NCI-H2196 treated with DMSO at 0.1 percent for 48 hours (cell line): ENCODE measurements at regions not wholly inside any gene's neighbourhood (a gene's known extent, or its start where the extent isn't known, plus 50 kb on each side); places are given as distances from the start of the nearest gene placed in this dataset.
"Not testable (repeated sequence)": the region's sequence is repeated elsewhere in the genome, so short reads cannot be mapped to it uniquely, and the experiment has no call there.

ENCODE experiments used
- DNase-seq: peaks from one replicate; lab custom pipeline; 2025; ENCODE audit not compliant: unreplicated experiment; lab: John Stamatoyannopoulos, UW

GRCh38 chr16:26762594-26762993 lies 304.1 kb upstream of the C16orf82 start:
- DNase-seq = no peak

- peak; percentile 3 for DNase-seq
Measured at GRCh38 chr16:26765087-26765486, 301.6 kb upstream of the C16orf82 start.

- no peak for DNase-seq
Measured at GRCh38 chr16:26768385-26769010, 298.2 kb upstream of the C16orf82 start.

GRCh38 chr16:26770547-26770946 lies 296.2 kb upstream of the C16orf82 start:
- DNase-seq = no peak

- DNase-seq = no peak
Measured at GRCh38 chr16:26772503-26772902, 294.2 kb upstream of the C16orf82 start.

GRCh38 chr16:26777821-26778220 lies 288.9 kb upstream of the C16orf82 start:
- no peak for DNase-seq

GRCh38 chr16:26787924-26788323 lies 278.8 kb upstream of the C16orf82 start:
- DNase-seq = no peak

GRCh38 chr16:26791169-26791568 lies 275.6 kb upstream of the C16orf82 start:
- DNase-seq = no peak

- no peak for DNase-seq
Measured at GRCh38 chr16:26795184-26795583, 271.5 kb upstream of the C16orf82 start.

- DNase-seq = no peak
Measured at GRCh38 chr16:26801628-26802027, 265.1 kb upstream of the C16orf82 start.

GRCh38 chr16:26802440-26802839 lies 264.3 kb upstream of the C16orf82 start:
- no peak for DNase-seq

- no peak for DNase-seq
Measured at GRCh38 chr16:26802965-26803364, 263.8 kb upstream of the C16orf82 start.

- no peak for DNase-seq
Measured at GRCh38 chr16:26806657-26807056, 260.1 kb upstream of the C16orf82 start.

GRCh38 chr16:26809461-26809860 lies 257.3 kb upstream of the C16orf82 start:
- DNase-seq = no peak

GRCh38 chr16:26816266-26816665 lies 250.5 kb upstream of the C16orf82 start:
- no peak for DNase-seq

- DNase-seq = no peak
Measured at GRCh38 chr16:26816885-26817571, 249.7 kb upstream of the C16orf82 start.

- no peak for DNase-seq
Measured at GRCh38 chr16:26818393-26818792, 248.3 kb upstream of the C16orf82 start.

- DNase-seq = no peak
Measured at GRCh38 chr16:26824469-26824868, 242.3 kb upstream of the C16orf82 start.

- no peak for DNase-seq
Measured at GRCh38 chr16:26826500-26826899, 240.2 kb upstream of the C16orf82 start.

GRCh38 chr16:26827386-26827785 lies 239.3 kb upstream of the C16orf82 start:
- DNase-seq = no peak

- no peak for DNase-seq
Measured at GRCh38 chr16:26830428-26831127, 236.1 kb upstream of the C16orf82 start.

- not testable (repeated sequence) for DNase-seq
Measured at GRCh38 chr16:26836114-26836513, 230.6 kb upstream of the C16orf82 start.
